Skeletal muscle tissue (tissue), 3 donors: ENCODE measurements at regions not wholly inside any gene's neighbourhood (a gene's known extent, or its start where the extent isn't known, plus 50 kb on each side); places are given as distances from the start of the nearest gene placed in this dataset.

Source experiments
- H3K27ac ChIP-seq: one replicate; pipeline ENCODE4 v1.7.0; 2013; ENCODE audit warnings: mild to moderate bottlenecking, low read depth, low read length, inconsistent platforms
- H3K27me3 ChIP-seq, 3 donors: one replicate each; pipeline ENCODE4 v1.7.0; 2013; ENCODE audit warnings: low read length in 3 of 3; ENCODE audit not compliant: control insufficient read depth in 3 of 3, insufficient read depth in 3 of 3
- H3K36me3 ChIP-seq, 3 donors: one replicate each; pipeline ENCODE4 v1.7.0; 2013; ENCODE audit warnings: low read length in 3 of 3; ENCODE audit not compliant: control insufficient read depth in 3 of 3, insufficient read depth in 3 of 3
- H3K4me1 ChIP-seq, 3 donors: one replicate each; pipeline ENCODE4 v1.7.0; 2013; ENCODE audit warnings: low read length in 3 of 3, mild to moderate bottlenecking in 3 of 3; ENCODE audit not compliant: control insufficient read depth in 3 of 3, insufficient read depth in 3 of 3
- H3K4me3 ChIP-seq, 3 donors: one replicate each; pipeline ENCODE4 v1.7.0; 2013; ENCODE audit warnings: low read length in 3 of 3
- H3K9ac ChIP-seq, 3 donors: one replicate each; pipeline ENCODE4 v1.7.0; 2013; ENCODE audit warnings: low read length in 3 of 3, mild to moderate bottlenecking in 3 of 3, moderate library complexity in 2 of 3, low read depth in 1 of 3
- H3K9me3 ChIP-seq, 3 donors: one replicate each; pipeline ENCODE4 v1.7.0; 2013; ENCODE audit warnings: low read length in 3 of 3; ENCODE audit not compliant: control insufficient read depth in 3 of 3
- donor health status: Osteomylitis.

GRCh38 chr1:200274116-200274515 lies 135.7 kb downstream of the ZNF281 start:
- no peak overlapping the region for H3K27ac ChIP-seq
- no peaks in the 10 kb centered on the region for H3K4me1 ChIP-seq
- H3K9ac ChIP-seq, result no peak overlapping the region
- peaks cover 0 to 3% (median 0%) of the 10 kb centered on the region in 3 donors for H3K27me3 ChIP-seq
- H3K4me3 ChIP-seq, result no peak overlapping the region
- no peaks in the 10 kb centered on the region for H3K36me3 ChIP-seq
- no peaks in the 10 kb centered on the region for H3K9me3 ChIP-seq

GRCh38 chr1:200272481-200273068 lies 137.3 kb downstream of the ZNF281 start:
- H3K4me1 ChIP-seq, result no peaks in the 10 kb centered on the region
- H3K27me3 ChIP-seq, result peaks cover 0 to 1% (median 0%) of the 10 kb centered on the region in 3 donors
- no peak overlapping the region for H3K9ac ChIP-seq
- no peak overlapping the region for H3K4me3 ChIP-seq
- no peaks in the 10 kb centered on the region for H3K36me3 ChIP-seq
- H3K27ac ChIP-seq, result no peak overlapping the region
- H3K9me3 ChIP-seq, result no peaks in the 10 kb centered on the region

GRCh38 chr1:200269256-200269655 lies 140.6 kb downstream of the ZNF281 start:
- no peaks in the 10 kb centered on the region for H3K9me3 ChIP-seq
- no peak overlapping the region for H3K27ac ChIP-seq
- H3K4me1 ChIP-seq, result no peaks in the 10 kb centered on the region
- H3K9ac ChIP-seq, result no peak overlapping the region
- no peaks in the 10 kb centered on the region for H3K36me3 ChIP-seq
- H3K4me3 ChIP-seq, result no peak overlapping the region
- no peaks in the 10 kb centered on the region for H3K27me3 ChIP-seq

- no peak overlapping the region for H3K4me3 ChIP-seq
- no peaks in the 10 kb centered on the region for H3K36me3 ChIP-seq
- no peaks in the 10 kb centered on the region for H3K27me3 ChIP-seq
- no peaks in the 10 kb centered on the region for H3K9me3 ChIP-seq
- no peak overlapping the region for H3K9ac ChIP-seq
- H3K27ac ChIP-seq, result no peak overlapping the region
- H3K4me1 ChIP-seq, result no peaks in the 10 kb centered on the region
Observed at GRCh38 chr1:200267937-200268336, 141.9 kb downstream of the ZNF281 start.

- no peak overlapping the region for H3K4me3 ChIP-seq
- H3K9me3 ChIP-seq, result no peaks in the 10 kb centered on the region
- no peak overlapping the region for H3K9ac ChIP-seq
- H3K36me3 ChIP-seq, result no peaks in the 10 kb centered on the region
- H3K4me1 ChIP-seq, result no peaks in the 10 kb centered on the region
- no peaks in the 10 kb centered on the region for H3K27me3 ChIP-seq
- H3K27ac ChIP-seq, result no peak overlapping the region
Observed at GRCh38 chr1:200267458-200267857, 142.4 kb downstream of the ZNF281 start.

- no peaks in the 10 kb centered on the region for H3K4me1 ChIP-seq
- H3K27ac ChIP-seq, result no peak overlapping the region
- H3K9ac ChIP-seq, result no peak overlapping the region
- no peaks in the 10 kb centered on the region for H3K27me3 ChIP-seq
- H3K4me3 ChIP-seq, result no peak overlapping the region
- no peaks in the 10 kb centered on the region for H3K36me3 ChIP-seq
- no peaks in the 10 kb centered on the region for H3K9me3 ChIP-seq
Observed at GRCh38 chr1:200266871-200267270, 143.0 kb downstream of the ZNF281 start.

GRCh38 chr1:200265881-200266280 lies 144.0 kb downstream of the ZNF281 start:
- no peak overlapping the region for H3K4me3 ChIP-seq
- H3K4me1 ChIP-seq, result no peaks in the 10 kb centered on the region
- H3K27me3 ChIP-seq, result no peaks in the 10 kb centered on the region
- H3K9ac ChIP-seq, result no peak overlapping the region
- no peak overlapping the region for H3K27ac ChIP-seq
- no peaks in the 10 kb centered on the region for H3K36me3 ChIP-seq
- no peaks in the 10 kb centered on the region for H3K9me3 ChIP-seq

- Histone ChIP-seq H3K4me3 (no peak overlapping the region), H3K9ac (no peak overlapping the region), H3K27ac (no peak overlapping the region), H3K4me1 (no peaks in the 10 kb centered on the region), H3K9me3 (no peaks in the 10 kb centered on the region), H3K27me3 (no peaks in the 10 kb centered on the region), H3K36me3 (no peaks in the 10 kb centered on the region)
Observed at GRCh38 chr1:200265104-200265503, 144.7 kb downstream of the ZNF281 start.

- no peak overlapping the region for H3K27ac ChIP-seq
- no peak overlapping the region for H3K9ac ChIP-seq
- no peaks in the 10 kb centered on the region for H3K27me3 ChIP-seq
- H3K4me3 ChIP-seq, result no peak overlapping the region
- no peaks in the 10 kb centered on the region for H3K9me3 ChIP-seq
- no peaks in the 10 kb centered on the region for H3K4me1 ChIP-seq
- H3K36me3 ChIP-seq, result no peaks in the 10 kb centered on the region
Observed at GRCh38 chr1:200263203-200263602, 146.6 kb downstream of the ZNF281 start.

GRCh38 chr1:200262326-200262965 lies 147.4 kb downstream of the ZNF281 start:
- Histone ChIP-seq H3K9me3 (no peaks in the 10 kb centered on the region), H3K36me3 (no peaks in the 10 kb centered on the region), H3K9ac (no peak overlapping the region), H3K4me3 (no peak overlapping the region), H3K27ac (no peak overlapping the region), H3K4me1 (no peaks in the 10 kb centered on the region), H3K27me3 (no peaks in the 10 kb centered on the region)
